ENCODE measurements at regions not wholly inside any gene's neighbourhood (a gene's known extent, or its start where the extent isn't known, plus 50 kb on each side); places are given as distances from the start of the nearest gene placed in this dataset.

- H3K4me3 ChIP-seq = no peak overlapping the region
- DNase-seq (ENCODE audit: low read depth in 1 of 2, low spot score in 1 of 2) = no peak
- no peaks in the 10 kb centered on the region for H3K9me3 ChIP-seq (ENCODE audit: low read depth)
- no peak for TF ChIP-seq CTCF (IDR thresholded peaks at IDR 0.05; ENCODE audit: low read depth, low read length)
- H3K36me3 ChIP-seq = no peaks in the 10 kb centered on the region
- H3K4me1 ChIP-seq (ENCODE audit: low read depth) = peaks cover 26% of the 10 kb centered on the region
- H3K27me3 ChIP-seq = no peaks in the 10 kb centered on the region
- no peak overlapping the region for H3K27ac ChIP-seq
Measured at GRCh38 chr6:170100046-170100445, 190.8 kb downstream of the DLL1 start.

- H3K4me3 ChIP-seq = no peak overlapping the region
- no peak for TF ChIP-seq CTCF (IDR thresholded peaks at IDR 0.05; ENCODE audit: low read depth, low read length)
- H3K9me3 ChIP-seq (ENCODE audit: low read depth) = no peaks in the 10 kb centered on the region
- H3K27me3 ChIP-seq = no peaks in the 10 kb centered on the region
- H3K36me3 ChIP-seq = no peaks in the 10 kb centered on the region
- no peak overlapping the region for H3K27ac ChIP-seq
- H3K4me1 ChIP-seq (ENCODE audit: low read depth) = peaks cover 26% of the 10 kb centered on the region
- DNase-seq (ENCODE audit: low read depth in 1 of 2, low spot score in 1 of 2) = no peak
Measured at GRCh38 chr6:170099387-170099786, 191.5 kb downstream of the DLL1 start.

DNA sequence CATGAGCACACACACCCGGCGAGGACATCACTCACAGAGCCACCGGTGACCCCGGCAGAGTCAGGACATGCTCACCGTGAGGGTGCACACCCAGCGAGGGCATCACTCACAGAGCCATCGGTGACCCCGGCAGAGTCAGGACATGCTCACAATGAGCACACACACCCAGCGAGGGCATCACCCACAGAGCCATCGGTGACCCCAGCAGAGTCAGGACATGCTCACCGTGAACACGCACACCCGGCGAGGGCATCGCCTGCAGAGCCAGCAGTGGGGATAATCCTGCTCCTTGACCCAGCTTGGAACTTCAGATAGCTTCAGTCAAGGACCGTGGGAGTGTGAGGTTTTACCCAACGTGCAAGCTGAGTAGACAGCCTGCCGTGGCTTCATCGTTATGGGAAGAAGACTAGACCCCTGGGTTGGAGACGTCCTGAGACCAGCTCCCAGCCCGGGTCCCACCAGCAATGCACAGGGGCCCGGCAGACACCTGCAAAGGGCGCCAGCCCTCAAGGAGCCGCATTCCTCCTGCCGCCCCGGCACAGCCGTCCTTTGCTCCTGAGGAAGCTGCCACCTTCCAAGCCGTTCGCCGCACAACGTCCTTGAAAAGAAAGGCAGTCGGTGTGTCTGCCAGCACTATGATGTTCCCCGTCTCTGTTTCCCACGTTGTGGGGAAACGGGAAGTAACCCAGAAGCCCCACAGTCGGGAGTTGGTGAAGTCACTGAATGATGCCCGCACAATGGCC is 192.3 kb downstream of the DLL1 start:
- Histone ChIP-seq H3K9me3 (ENCODE audit: low read depth) (no peaks in the 10 kb centered on the region), H3K27me3 (no peaks in the 10 kb centered on the region), H3K4me1 (ENCODE audit: low read depth) (peaks cover 26% of the 10 kb centered on the region), H3K27ac (no peak overlapping the region), H3K36me3 (no peaks in the 10 kb centered on the region), H3K4me3 (no peak overlapping the region)
- TF ChIP-seq CTCF (IDR thresholded peaks at IDR 0.05; ENCODE audit: low read depth, low read length) = no peak
- DNase-seq (ENCODE audit: low read depth in 1 of 2, low spot score in 1 of 2) = no peak

DNA sequence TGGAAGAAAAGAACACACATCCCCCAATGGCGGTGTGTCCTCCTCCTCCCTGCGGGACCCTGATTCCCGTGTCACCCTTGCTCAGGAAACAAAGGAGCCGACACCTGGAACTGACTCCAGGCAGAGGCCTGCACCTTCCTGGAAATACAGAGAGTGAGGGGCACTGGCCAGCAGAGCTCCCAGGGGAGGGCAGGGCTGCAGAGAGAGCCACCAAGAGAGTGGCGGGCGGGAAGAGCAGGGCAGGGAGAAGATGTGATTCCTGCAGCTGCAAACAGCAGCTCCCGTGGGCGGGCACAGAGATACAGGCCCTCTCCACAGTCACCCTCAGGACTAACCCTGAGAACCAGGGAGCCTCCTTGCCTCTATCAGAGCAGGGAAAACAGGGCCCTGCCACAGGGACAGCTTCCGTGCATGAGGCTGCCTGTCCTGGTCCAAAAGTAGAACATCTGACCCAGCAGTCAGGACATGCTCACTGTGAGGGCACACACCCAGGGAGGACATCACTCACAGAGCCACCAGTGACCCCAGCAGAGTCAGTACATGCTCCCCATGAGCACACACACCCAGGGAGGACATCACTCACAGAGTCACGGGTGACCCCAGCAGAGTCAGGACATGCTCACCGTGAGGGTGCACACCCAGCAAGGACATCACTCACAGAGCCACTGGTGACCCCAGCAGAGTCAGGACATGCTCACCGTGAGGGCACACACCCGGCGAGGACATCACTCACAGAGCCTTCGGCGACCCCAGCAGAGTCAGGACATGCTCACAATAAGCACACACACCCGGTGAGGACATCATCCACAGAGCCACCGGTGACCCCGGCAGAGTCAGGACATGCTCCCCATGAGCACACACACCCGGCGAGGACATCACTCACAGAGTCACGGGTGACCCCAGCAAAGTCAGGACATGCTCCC is 193.1 kb downstream of the DLL1 start:
- H3K4me1 ChIP-seq (ENCODE audit: low read depth) = peaks cover 26% of the 10 kb centered on the region
- H3K36me3 ChIP-seq = no peaks in the 10 kb centered on the region
- peak overlapping the region; percentile 87 for H3K27ac ChIP-seq
- H3K9me3 ChIP-seq (ENCODE audit: low read depth) = no peaks in the 10 kb centered on the region
- no peak overlapping the region for H3K4me3 ChIP-seq
- DNase-seq (ENCODE audit: low read depth in 1 of 2, low spot score in 1 of 2) = no peak
- no peaks in the 10 kb centered on the region for H3K27me3 ChIP-seq
- TF ChIP-seq CTCF (IDR thresholded peaks at IDR 0.05; ENCODE audit: low read depth, low read length) = no peak

- no peak for TF ChIP-seq CTCF (IDR thresholded peaks at IDR 0.05; ENCODE audit: low read depth, low read length)
- Histone ChIP-seq H3K27me3 (no peaks in the 10 kb centered on the region), H3K27ac (peak overlapping the region; percentile 87), H3K9me3 (ENCODE audit: low read depth) (no peaks in the 10 kb centered on the region), H3K36me3 (no peaks in the 10 kb centered on the region), H3K4me3 (no peak overlapping the region), H3K4me1 (ENCODE audit: low read depth) (peaks cover 26% of the 10 kb centered on the region)
- peak in 1 of 2 donors; percentile 31 for DNase-seq (ENCODE audit: low read depth in 1 of 2, low spot score in 1 of 2)
Measured at GRCh38 chr6:170096803-170097504, 193.9 kb downstream of the DLL1 start.
